ENCODE measurements at regions not wholly inside any gene's neighbourhood (a gene's known extent, or its start where the extent isn't known, plus 50 kb on each side); places are given as distances from the start of the nearest gene placed in this dataset.

GRCh38 chrX:482192-482701, 95.5 kb upstream of the PPP2R3B start:
- intact Hi-C loops (cut with DNase I): no loop called here
- DNase-seq: no peak
- Histone ChIP-seq H3K27me3 (no peaks in the 10 kb centered on the region), H3K4me1 (peaks cover 0 to 7% (median 0%) of the 10 kb centered on the region in 3 donors), H3K4me3 (peak overlapping the region in 1 of 4 donors; percentile 35), H3K9me3 (peaks cover 0 to 4% (median 0%) of the 10 kb centered on the region in 3 donors), H3K27ac (no peak overlapping the region), H3K36me3 (no peaks in the 10 kb centered on the region)
- TF ChIP-seq POLR2A (IDR thresholded peaks at IDR 0.05): no peak
- TF ChIP-seq CTCF (IDR thresholded peaks at IDR 0.05): no peak
- WGBS, 2 donors: 44 to 65% methylated on average over 13 of the region's 13 CpGs

- Histone ChIP-seq H3K27me3 (no peaks in the 10 kb centered on the region), H3K4me3 (peak overlapping the region in 1 of 4 donors; percentile 35), H3K27ac (no peak overlapping the region), H3K4me1 (peaks cover 0 to 7% (median 0%) of the 10 kb centered on the region in 3 donors), H3K9me3 (peaks cover 0 to 4% (median 0%) of the 10 kb centered on the region in 3 donors), H3K36me3 (no peaks in the 10 kb centered on the region)
- TF ChIP-seq POLR2A (IDR thresholded peaks at IDR 0.05) (no peak), CTCF (IDR thresholded peaks at IDR 0.05) (no peak)
- DNase-seq: no peak
- 57 to 69% methylated on average over 21 to 23 of the region's 23 CpGs for WGBS, 2 donors
- intact Hi-C loops (cut with DNase I): no loop called here
Observed at GRCh38 chrX:482702-483203, 96.0 kb upstream of the PPP2R3B start.

GRCh38 chrX:485368-485767, 98.7 kb upstream of the PPP2R3B start:
- DNase-seq: no peak
- Histone ChIP-seq H3K36me3 (no peaks in the 10 kb centered on the region), H3K4me1 (peaks cover 0 to 7% (median 0%) of the 10 kb centered on the region in 3 donors), H3K27me3 (no peaks in the 10 kb centered on the region), H3K4me3 (no peak overlapping the region), H3K27ac (no peak overlapping the region), H3K9me3 (peaks cover 0 to 4% (median 0%) of the 10 kb centered on the region in 3 donors)
- TF ChIP-seq CTCF (IDR thresholded peaks at IDR 0.05) (no peak), POLR2A (IDR thresholded peaks at IDR 0.05) (no peak)
- intact Hi-C loops (cut with DNase I): no loop called here
- WGBS, 2 donors: 88 to 90% methylated on average over 10 to 11 of the region's 13 CpGs

- Histone ChIP-seq H3K27ac (no peak overlapping the region), H3K27me3 (no peaks in the 10 kb centered on the region), H3K4me3 (no peak overlapping the region), H3K9me3 (peaks cover 0 to 4% (median 0%) of the 10 kb centered on the region in 3 donors), H3K4me1 (peaks cover 0 to 7% (median 0%) of the 10 kb centered on the region in 3 donors), H3K36me3 (no peaks in the 10 kb centered on the region)
- intact Hi-C loops (cut with DNase I): no loop called here
- 90 to 94% methylated on average over 4 of the region's 4 CpGs for WGBS, 2 donors
- TF ChIP-seq POLR2A (IDR thresholded peaks at IDR 0.05) (no peak), CTCF (IDR thresholded peaks at IDR 0.05) (no peak)
- DNase-seq: no peak
Observed at GRCh38 chrX:486325-486724, 99.6 kb upstream of the PPP2R3B start.

- 69 to 100% methylated on average over 1 of the region's 1 CpG for WGBS, 2 donors
- intact Hi-C loops (cut with DNase I): no loop called here
- TF ChIP-seq POLR2A (IDR thresholded peaks at IDR 0.05) (no peak), CTCF (IDR thresholded peaks at IDR 0.05) (no peak)
- no peak overlapping the region for H3K27ac ChIP-seq
- no peak overlapping the region for H3K4me3 ChIP-seq
- H3K9me3 ChIP-seq: peaks cover 0 to 4% (median 0%) of the 10 kb centered on the region in 3 donors
- H3K4me1 ChIP-seq: peaks cover 0 to 2% (median 0%) of the 10 kb centered on the region in 3 donors
- DNase-seq: no peak
- no peaks in the 10 kb centered on the region for H3K27me3 ChIP-seq
- no peaks in the 10 kb centered on the region for H3K36me3 ChIP-seq
Observed at GRCh38 chrX:487836-488235, 101.1 kb upstream of the PPP2R3B start.

Measured in esophagus squamous epithelium (tissue), 5 donors.